Omental fat pad (tissue), 3 donors: ENCODE measurements at regions not wholly inside any gene's neighbourhood (a gene's known extent, or its start where the extent isn't known, plus 50 kb on each side); places are given as distances from the start of the nearest gene placed in this dataset.

Source experiments
- ATAC-seq: fragments of 150-250 bp; one replicate; pipeline ENCODE4 v1.9.1; 2016; ENCODE audit warnings: mild to moderate bottlenecking, moderate library complexity; ENCODE audit not compliant: low FRiP score
- DNase-seq: peaks from one replicate; pipeline ENCODE4 v3.0.0-alpha.2; 2019; ENCODE audit warnings: low spot score
- TF ChIP-seq, protein P1 (sequence below), 3 donors: fragments of 450-650 bp; IDR thresholded peaks; one replicate each; pipeline ENCODE4 v1.5.1; 2016 to 2017; ENCODE audit warnings: antibody characterized with exemption in 3 of 3, mild to moderate bottlenecking in 3 of 3, moderate library complexity in 2 of 3

- ATAC-seq (no peak), DNase-seq (no peak)
- TF ChIP-seq, protein P1, sequence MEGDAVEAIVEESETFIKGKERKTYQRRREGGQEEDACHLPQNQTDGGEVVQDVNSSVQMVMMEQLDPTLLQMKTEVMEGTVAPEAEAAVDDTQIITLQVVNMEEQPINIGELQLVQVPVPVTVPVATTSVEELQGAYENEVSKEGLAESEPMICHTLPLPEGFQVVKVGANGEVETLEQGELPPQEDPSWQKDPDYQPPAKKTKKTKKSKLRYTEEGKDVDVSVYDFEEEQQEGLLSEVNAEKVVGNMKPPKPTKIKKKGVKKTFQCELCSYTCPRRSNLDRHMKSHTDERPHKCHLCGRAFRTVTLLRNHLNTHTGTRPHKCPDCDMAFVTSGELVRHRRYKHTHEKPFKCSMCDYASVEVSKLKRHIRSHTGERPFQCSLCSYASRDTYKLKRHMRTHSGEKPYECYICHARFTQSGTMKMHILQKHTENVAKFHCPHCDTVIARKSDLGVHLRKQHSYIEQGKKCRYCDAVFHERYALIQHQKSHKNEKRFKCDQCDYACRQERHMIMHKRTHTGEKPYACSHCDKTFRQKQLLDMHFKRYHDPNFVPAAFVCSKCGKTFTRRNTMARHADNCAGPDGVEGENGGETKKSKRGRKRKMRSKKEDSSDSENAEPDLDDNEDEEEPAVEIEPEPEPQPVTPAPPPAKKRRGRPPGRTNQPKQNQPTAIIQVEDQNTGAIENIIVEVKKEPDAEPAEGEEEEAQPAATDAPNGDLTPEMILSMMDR (IDR thresholded peaks at IDR 0.05): no peak
Observed at GRCh38 chr1:194684636-194685035, 1498.2 kb upstream of the B3GALT2 start.

- no peak for ATAC-seq
- no peak for DNase-seq
- TF ChIP-seq, protein P1 (IDR thresholded peaks at IDR 0.05): no peak
Observed at GRCh38 chr1:194658090-194658439, 1471.7 kb upstream of the B3GALT2 start.

GRCh38 chr1:194654956-194655355 lies 1468.5 kb upstream of the B3GALT2 start:
- TF ChIP-seq, protein P1 (IDR thresholded peaks at IDR 0.05): no peak
- ATAC-seq (no peak), DNase-seq (no peak)

GRCh38 chr1:194653385-194653784 lies 1467.0 kb upstream of the B3GALT2 start:
- DNase-seq (no peak), ATAC-seq (no peak)
- TF ChIP-seq, protein P1 (IDR thresholded peaks at IDR 0.05): no peak

- no peak for DNase-seq
- no peak for ATAC-seq
- TF ChIP-seq, protein P1 (IDR thresholded peaks at IDR 0.05): no peak
Observed at GRCh38 chr1:194647118-194647517, 1460.7 kb upstream of the B3GALT2 start.

GRCh38 chr1:194644528-194644927 lies 1458.1 kb upstream of the B3GALT2 start:
- ATAC-seq: no peak
- TF ChIP-seq, protein P1 (IDR thresholded peaks at IDR 0.05): no peak

GRCh38 chr1:194640322-194640721 lies 1453.9 kb upstream of the B3GALT2 start:
- DNase-seq: no peak
- TF ChIP-seq, protein P1 (IDR thresholded peaks at IDR 0.05): no peak
- ATAC-seq: no peak

More at GRCh38 chr1:194644528-194644927, 1458.1 kb upstream of the B3GALT2 start:
- DNase-seq: no peak
